ENCODE measurements at regions not wholly inside any gene's neighbourhood (a gene's known extent, or its start where the extent isn't known, plus 50 kb on each side); places are given as distances from the start of the nearest gene placed in this dataset.

GRCh38 chr2:37782721-37783371 is 111.4 kb upstream of the CDC42EP3 start:
- no peaks in the 10 kb centered on the region for H3K27me3 ChIP-seq (ENCODE audit: insufficient read depth, low read depth, low read length)
- H3K79me2 ChIP-seq (replicated peaks; ENCODE audit: insufficient read depth, low read length), result no peaks in the 10 kb centered on the region
- no peak overlapping the region for H3K9ac ChIP-seq (ENCODE audit: low read length)
- no peaks in the 10 kb centered on the region for H3K9me3 ChIP-seq (ENCODE audit: low read length)
- no peak overlapping the region for H3K4me2 ChIP-seq (ENCODE audit: low read length)
- H3K4me3 ChIP-seq (ENCODE audit: low read length), result no peak overlapping the region
- no peaks in the 10 kb centered on the region for H3K9me2 ChIP-seq (ENCODE audit: insufficient read depth, low read length)
- no peak overlapping the region for H3K27ac ChIP-seq (ENCODE audit: low read length)
- TF ChIP-seq TAF1 (IDR thresholded peaks at IDR 0.05; ENCODE audit: low read depth), result no peak
- no peak for TF ChIP-seq POLR2AphosphoS5 (IDR thresholded peaks at IDR 0.05)
- TF ChIP-seq EZH2 (IDR thresholded peaks at IDR 0.05; ENCODE audit: borderline replicate concordance, insufficient read depth, low read length, poor library complexity, severe bottlenecking), result no peak
- TF ChIP-seq SMC3 (conservative IDR thresholded peaks at IDR 0.05; ENCODE audit: poor library complexity), result no peak
- no peak for TF ChIP-seq REST (IDR thresholded peaks at IDR 0.05; ENCODE audit: borderline replicate concordance)
- TF ChIP-seq EP300 (conservative IDR thresholded peaks at IDR 0.05; ENCODE audit: poor library complexity, severe bottlenecking), result no peak
- TF ChIP-seq CTCF (IDR thresholded peaks at IDR 0.05; ENCODE audit: poor library complexity, severe bottlenecking), result no peak
- TF ChIP-seq MXI1 (conservative IDR thresholded peaks at IDR 0.05; ENCODE audit: poor library complexity, severe bottlenecking), result no peak
- TF ChIP-seq RAD21 (conservative IDR thresholded peaks at IDR 0.05), result no peak
- H3F3A ChIP-seq (ENCODE audit: insufficient read depth, low read length, poor library complexity, severe bottlenecking), result no peaks in the 10 kb centered on the region
- no peaks in the 10 kb centered on the region for H4K20me1 ChIP-seq (ENCODE audit: insufficient read depth)
- H3K36me3 ChIP-seq (ENCODE audit: insufficient read depth, low read length), result no peaks in the 10 kb centered on the region
- no peak overlapping the region for H2AFZ ChIP-seq (ENCODE audit: low read depth, low read length)

- Histone ChIP-seq H2AFZ (ENCODE audit: low read depth, low read length) (no peak overlapping the region), H3K4me3 (ENCODE audit: low read length) (no peak overlapping the region), H3K27ac (ENCODE audit: low read length) (no peak overlapping the region), H3K9me3 (ENCODE audit: low read length) (no peaks in the 10 kb centered on the region), H3K79me2 (replicated peaks; ENCODE audit: insufficient read depth, low read length) (no peaks in the 10 kb centered on the region), H3K4me2 (ENCODE audit: low read length) (no peak overlapping the region), H4K20me1 (ENCODE audit: insufficient read depth) (no peaks in the 10 kb centered on the region), H3K36me3 (ENCODE audit: insufficient read depth, low read length) (no peaks in the 10 kb centered on the region), H3F3A (ENCODE audit: insufficient read depth, low read length, poor library complexity, severe bottlenecking) (no peaks in the 10 kb centered on the region), H3K9ac (ENCODE audit: low read length) (no peak overlapping the region), H3K9me2 (ENCODE audit: insufficient read depth, low read length) (no peaks in the 10 kb centered on the region), H3K27me3 (ENCODE audit: insufficient read depth, low read depth, low read length) (no peaks in the 10 kb centered on the region)
- TF ChIP-seq POLR2AphosphoS5 (IDR thresholded peaks at IDR 0.05), result no peak
- no peak for TF ChIP-seq CTCF (IDR thresholded peaks at IDR 0.05; ENCODE audit: poor library complexity, severe bottlenecking)
- TF ChIP-seq RAD21 (conservative IDR thresholded peaks at IDR 0.05), result no peak
- TF ChIP-seq REST (IDR thresholded peaks at IDR 0.05; ENCODE audit: borderline replicate concordance), result no peak
- TF ChIP-seq EZH2 (IDR thresholded peaks at IDR 0.05; ENCODE audit: borderline replicate concordance, insufficient read depth, low read length, poor library complexity, severe bottlenecking), result no peak
- no peak for TF ChIP-seq MXI1 (conservative IDR thresholded peaks at IDR 0.05; ENCODE audit: poor library complexity, severe bottlenecking)
- TF ChIP-seq SMC3 (conservative IDR thresholded peaks at IDR 0.05; ENCODE audit: poor library complexity), result no peak
- no peak for TF ChIP-seq EP300 (conservative IDR thresholded peaks at IDR 0.05; ENCODE audit: poor library complexity, severe bottlenecking)
- TF ChIP-seq TAF1 (IDR thresholded peaks at IDR 0.05; ENCODE audit: low read depth), result no peak
Measured at GRCh38 chr2:37783545-37783944, 112.1 kb upstream of the CDC42EP3 start.

Data from neural cell (in vitro differentiated cells).